Osteocyte (in vitro differentiated cells): ENCODE measurements at regions not wholly inside any gene's neighbourhood (a gene's known extent, or its start where the extent isn't known, plus 50 kb on each side); places are given as distances from the start of the nearest gene placed in this dataset.

Experiments used
- DNase-seq: peaks from one replicate; pipeline ENCODE4 v3.0.0; 2021; ENCODE audit warnings: mixed read lengths; ENCODE audit not compliant: unreplicated experiment; ENCODE audit errors: extremely low spot score
- H3K27ac Mint-ChIP-seq: one replicate; pipeline ENCODE4 v1.8.0; 2021; ENCODE audit warnings: mild to moderate bottlenecking, mixed read lengths; ENCODE audit not compliant: unreplicated experiment
- H3K27me3 Mint-ChIP-seq: one replicate; pipeline ENCODE4 v1.8.0; 2021; ENCODE audit warnings: mixed read lengths; ENCODE audit not compliant: unreplicated experiment
- H3K36me3 Mint-ChIP-seq: one replicate; pipeline ENCODE4 v1.8.0; 2021; ENCODE audit warnings: mixed read lengths; ENCODE audit not compliant: unreplicated experiment
- H3K4me1 Mint-ChIP-seq: one replicate; pipeline ENCODE4 v1.8.0; 2021; ENCODE audit warnings: mixed read lengths; ENCODE audit not compliant: unreplicated experiment
- H3K4me3 Mint-ChIP-seq: one replicate; pipeline ENCODE4 v1.8.0; 2021; ENCODE audit warnings: mild to moderate bottlenecking, moderate library complexity, mixed read lengths; ENCODE audit not compliant: unreplicated experiment
- H3K9me3 Mint-ChIP-seq: one replicate; pipeline ENCODE4 v1.8.0; 2021; ENCODE audit warnings: mixed read lengths; ENCODE audit not compliant: unreplicated experiment
- CTCF ChIP-seq: fragments of 200-600 bp; sonication (generic); IDR thresholded peaks from 2 replicates; pipeline ENCODE4 v1.5.0; 2021; ENCODE audit warnings: antibody characterized with exemption, mild to moderate bottlenecking, moderate library complexity

- Mint-ChIP-seq H3K4me3 (no peak overlapping the region), H3K9me3 (no peaks in the 10 kb centered on the region), H3K4me1 (peaks cover 15% of the 10 kb centered on the region)
Measured at GRCh38 chr3:144119633-144120032, 148.0 kb downstream of the DIPK2A start.

GRCh38 chr3:144121661-144122060 lies 150.0 kb downstream of the DIPK2A start:
- Mint-ChIP-seq H3K9me3 (peaks cover 3% of the 10 kb centered on the region), H3K27me3 (no peaks in the 10 kb centered on the region), H3K36me3 (no peaks in the 10 kb centered on the region), H3K4me1 (peaks cover 6% of the 10 kb centered on the region), H3K4me3 (no peak overlapping the region), H3K27ac (no peak overlapping the region)
- no peak for TF ChIP-seq CTCF
- no peak for DNase-seq

More at GRCh38 chr3:144119633-144120032, 148.0 kb downstream of the DIPK2A start:
- Mint-ChIP-seq H3K27ac (no peak overlapping the region), H3K27me3 (no peaks in the 10 kb centered on the region), H3K36me3 (no peaks in the 10 kb centered on the region)
- no peak for TF ChIP-seq CTCF
- no peak for DNase-seq

- DNase-seq: no peak
- Mint-ChIP-seq H3K27ac (no peak overlapping the region), H3K27me3 (no peaks in the 10 kb centered on the region), H3K4me1 (no peaks in the 10 kb centered on the region), H3K36me3 (no peaks in the 10 kb centered on the region), H3K9me3 (peaks cover 5% of the 10 kb centered on the region), H3K4me3 (no peak overlapping the region)
- no peak for TF ChIP-seq CTCF
Measured at GRCh38 chr3:144127014-144127413, 155.4 kb downstream of the DIPK2A start.

GRCh38 chr3:144127700-144128099 lies 156.1 kb downstream of the DIPK2A start:
- Mint-ChIP-seq H3K27ac (no peak overlapping the region), H3K27me3 (no peaks in the 10 kb centered on the region), H3K36me3 (no peaks in the 10 kb centered on the region), H3K4me1 (no peaks in the 10 kb centered on the region), H3K4me3 (no peak overlapping the region), H3K9me3 (peaks cover 5% of the 10 kb centered on the region)
- TF ChIP-seq CTCF: no peak
- no peak for DNase-seq

GRCh38 chr3:144128108-144128892 lies 156.7 kb downstream of the DIPK2A start:
- H3K4me1 Mint-ChIP-seq: no peaks in the 10 kb centered on the region

More at GRCh38 chr3:144128108-144128892, 156.7 kb downstream of the DIPK2A start:
- H3K27ac Mint-ChIP-seq: no peak overlapping the region
- peaks cover 5% of the 10 kb centered on the region for H3K9me3 Mint-ChIP-seq
- DNase-seq: no peak
- no peaks in the 10 kb centered on the region for H3K27me3 Mint-ChIP-seq
- TF ChIP-seq CTCF: no peak
- no peaks in the 10 kb centered on the region for H3K36me3 Mint-ChIP-seq
- no peak overlapping the region for H3K4me3 Mint-ChIP-seq
